H9 (cell line): ENCODE measurements at regions not wholly inside any gene's neighbourhood (a gene's known extent, or its start where the extent isn't known, plus 50 kb on each side); places are given as distances from the start of the nearest gene placed in this dataset.

Source experiments
- DNase-seq: peaks from one replicate; pipeline ENCODE4 v3.0.0-alpha.2; 2017
- H2AFZ ChIP-seq: one replicate; pipeline ENCODE4 v1.6.1; 2013; ENCODE audit warnings: mild to moderate bottlenecking, low read length, control low read depth, moderate library complexity
- H2AK5ac ChIP-seq: 2 replicates; pipeline ENCODE4 v1.6.1; 2013; ENCODE audit warnings: low read length, control low read depth, mixed read lengths; ENCODE audit not compliant: insufficient read length
- H2BK120ac ChIP-seq: one replicate; pipeline ENCODE4 v1.6.1; 2013; ENCODE audit warnings: low read depth, mild to moderate bottlenecking, low read length, control low read depth, inconsistent platforms; ENCODE audit not compliant: poor library complexity, severe bottlenecking
- H2BK12ac ChIP-seq: 2 replicates; pipeline ENCODE4 v1.6.1; 2013; ENCODE audit warnings: low read length, control low read depth, mixed read lengths, low read depth; ENCODE audit not compliant: insufficient read length
- H2BK15ac ChIP-seq: 2 replicates; pipeline ENCODE4 v1.6.1; 2013; ENCODE audit warnings: low read depth, low read length, control low read depth
- H2BK20ac ChIP-seq: one replicate; pipeline ENCODE4 v1.6.1; 2013; ENCODE audit warnings: low read depth, mild to moderate bottlenecking, low read length, control low read depth, inconsistent platforms; ENCODE audit not compliant: poor library complexity, severe bottlenecking
- H2BK5ac ChIP-seq: 2 replicates; pipeline ENCODE4 v1.6.1; 2013; ENCODE audit warnings: low read length, control low read depth, mixed read lengths; ENCODE audit not compliant: insufficient read length
- H3K14ac ChIP-seq: 2 replicates; pipeline ENCODE4 v1.6.1; 2013; ENCODE audit warnings: low read length, control low read depth; ENCODE audit not compliant: insufficient read depth
- H3K18ac ChIP-seq: 2 replicates; pipeline ENCODE4 v1.6.1; 2013; ENCODE audit warnings: low read depth, mild to moderate bottlenecking, mixed read lengths, low read length, control low read depth; ENCODE audit not compliant: insufficient read length
- H3K23ac ChIP-seq: 2 replicates; pipeline ENCODE4 v1.6.1; 2013; ENCODE audit warnings: low read length, control low read depth, mixed read lengths, low read depth; ENCODE audit not compliant: insufficient read length
- H3K23me2 ChIP-seq: 2 replicates; pipeline ENCODE4 v1.6.1; 2013; ENCODE audit warnings: low read depth, mild to moderate bottlenecking, mixed read lengths, low read length, control low read depth; ENCODE audit not compliant: insufficient read length, poor library complexity, severe bottlenecking
- H3K27ac ChIP-seq: 2 replicates; pipeline ENCODE4 v1.5.1; 2013; ENCODE audit warnings: low read length, control low read depth, mixed read lengths, low read depth; ENCODE audit not compliant: insufficient read length
- H3K27me3 ChIP-seq: 2 replicates; pipeline ENCODE4 v1.6.1; 2013; ENCODE audit warnings: low read length, control low read depth, inconsistent platforms; ENCODE audit not compliant: insufficient read depth
- H3K4ac ChIP-seq: 2 replicates; pipeline ENCODE4 v1.6.1; 2013; ENCODE audit warnings: low read depth, mild to moderate bottlenecking, control low read depth, inconsistent platforms, low read length, moderate library complexity
- H3K4me1 ChIP-seq: 2 replicates; pipeline ENCODE4 v1.6.1; 2013; ENCODE audit warnings: low read length, control low read depth, inconsistent platforms; ENCODE audit not compliant: insufficient read depth
- H3K4me2 ChIP-seq: 2 replicates; pipeline ENCODE4 v1.6.1; 2013; ENCODE audit warnings: low read length, control low read depth, mixed read lengths; ENCODE audit not compliant: insufficient read length, insufficient read depth
- H3K56ac ChIP-seq: 2 replicates; pipeline ENCODE4 v1.6.1; 2013; ENCODE audit warnings: low read depth, mild to moderate bottlenecking, mixed read lengths, low read length, control low read depth; ENCODE audit not compliant: insufficient read length
- H3K79me1 ChIP-seq: 2 replicates; pipeline ENCODE4 v1.6.1; 2013; ENCODE audit warnings: low read depth, mild to moderate bottlenecking, moderate library complexity, low read length, control low read depth, inconsistent platforms; ENCODE audit not compliant: insufficient read depth, poor library complexity, severe bottlenecking
- H3K79me2 ChIP-seq: 2 replicates; pipeline ENCODE4 v1.6.1; 2013; ENCODE audit warnings: low read length, control low read depth, inconsistent platforms; ENCODE audit not compliant: insufficient read depth
- H3K9ac ChIP-seq: 2 replicates; pipeline ENCODE4 v1.6.1; 2013; ENCODE audit warnings: low read length, control low read depth, mixed read lengths; ENCODE audit not compliant: insufficient read length; ENCODE audit errors: extremely low read depth
- H3K9me3 ChIP-seq: one replicate; pipeline ENCODE4 v1.6.1; 2013; ENCODE audit warnings: low read depth, low read length, inconsistent platforms; ENCODE audit not compliant: control insufficient read depth
- H3T11ph ChIP-seq: one replicate; pipeline ENCODE4 v1.6.1; 2013; ENCODE audit warnings: mild to moderate bottlenecking, low read length, control low read depth, inconsistent platforms
- H4K20me1 ChIP-seq: one replicate; pipeline ENCODE4 v1.6.1; 2013; ENCODE audit not compliant: control insufficient read depth, insufficient read length, insufficient read depth
- H4K5ac ChIP-seq: 2 replicates; pipeline ENCODE4 v1.6.1; 2013; ENCODE audit warnings: low read depth, mild to moderate bottlenecking, mixed read lengths, low read length, control low read depth; ENCODE audit not compliant: insufficient read length
- H4K8ac ChIP-seq: replicated peaks from 2 replicates; pipeline ENCODE4 v1.6.1; 2013; ENCODE audit warnings: low read length, control low read depth, mixed read lengths, low read depth; ENCODE audit not compliant: insufficient read length
- H4K91ac ChIP-seq: 2 replicates; pipeline ENCODE4 v1.6.1; 2013; ENCODE audit warnings: low read depth, mild to moderate bottlenecking, moderate library complexity, mixed read lengths, low read length, control low read depth; ENCODE audit not compliant: insufficient read length
- H3K27ac Mint-ChIP-seq, 3 experiments: 2 replicates in 2 of 3; 3 replicates in 1 of 3; pipeline ENCODE4 v1.8.0; 2020 to 2021; ENCODE audit warnings: mixed read lengths in 3 of 3, mild to moderate bottlenecking in 1 of 3, moderate library complexity in 1 of 3
- H3K27me3 Mint-ChIP-seq: 2 replicates; pipeline ENCODE4 v1.8.0; 2021; ENCODE audit warnings: low read depth, mild to moderate bottlenecking, moderate library complexity, mixed read lengths
- H3K36me3 Mint-ChIP-seq, 3 experiments: 2 replicates in 2 of 3; 3 replicates in 1 of 3; pipeline ENCODE4 v1.8.0; 2020 to 2021; ENCODE audit warnings: low read depth in 3 of 3, mixed read lengths in 3 of 3; ENCODE audit not compliant: insufficient read depth in 1 of 3
- H3K4me1 Mint-ChIP-seq, 2 experiments: 2 replicates each; pipeline ENCODE4 v1.8.0; 2020; ENCODE audit warnings: mixed read lengths in 2 of 2
- H3K4me3 Mint-ChIP-seq, 2 experiments: 2 replicates in 1 of 2; 3 replicates in 1 of 2; pipeline ENCODE4 v1.8.0; 2020 to 2021; ENCODE audit warnings: mild to moderate bottlenecking in 2 of 2, mixed read lengths in 2 of 2, moderate library complexity in 1 of 2
- H3K9me3 Mint-ChIP-seq, 2 experiments: 2 replicates in 1 of 2; 3 replicates in 1 of 2; pipeline ENCODE4 v1.8.0; 2020; ENCODE audit warnings: mild to moderate bottlenecking in 2 of 2, mixed read lengths in 2 of 2, moderate library complexity in 1 of 2
- WGBS: extraction: QIAGEN DNeasy Blood & Tissue Kit; methylation state at CpG from one replicate; pipeline ENCODE4 v1.1.7; 2013; ENCODE audit warnings: missing lambda C conversion rate, low lambda C conversion rate, mixed read lengths; ENCODE audit not compliant: insufficient read length; ENCODE audit errors: extremely low coverage; 5-methylcytosine and 5-hydroxymethylcytosine counted together
- TF ChIP-seq, protein P1 (sequence below): fragments of 200-600 bp; sonication (generic); conservative IDR thresholded peaks from 3 replicates; pipeline ENCODE4 v1.8.0; 2021; ENCODE audit warnings: antibody characterized with exemption, mild to moderate bottlenecking

DNA sequence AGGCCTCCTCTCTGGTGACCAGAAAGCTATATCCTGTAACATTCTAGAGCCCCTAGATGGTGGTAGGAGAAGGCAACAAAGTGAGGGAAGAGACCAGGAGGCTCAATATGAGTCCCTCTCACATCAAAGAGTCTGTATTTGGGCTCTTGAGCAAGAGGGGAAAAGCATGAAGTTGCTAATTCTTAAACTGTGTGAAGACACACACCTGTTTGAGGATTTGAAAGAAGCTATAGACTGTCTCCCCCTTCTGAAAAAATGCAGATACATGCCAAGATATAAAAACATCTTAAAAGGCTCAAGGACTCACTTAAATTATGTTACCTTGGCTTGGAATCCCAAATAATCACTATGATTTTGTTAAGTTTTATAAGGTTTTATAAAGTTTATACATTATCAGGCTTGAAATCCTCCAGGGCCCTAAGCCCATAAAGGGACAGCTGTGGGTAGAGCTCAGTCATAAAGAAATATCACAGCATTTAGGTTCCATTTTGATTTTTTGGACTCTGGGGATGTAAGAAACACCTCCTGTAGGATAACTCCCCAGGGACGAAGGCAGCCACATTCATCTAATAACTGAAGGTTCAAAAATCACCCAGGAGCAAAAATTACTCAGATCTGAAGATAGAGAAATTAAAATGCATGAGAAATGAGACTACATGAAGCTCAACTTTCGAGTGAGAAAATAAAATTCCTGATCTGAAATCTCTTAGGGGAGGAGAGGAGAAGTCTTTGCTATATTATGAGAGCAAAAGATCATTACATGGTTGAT is 136.1 kb upstream of the LGALSL start:
- no peak overlapping the region for H4K8ac ChIP-seq
- no peak overlapping the region for H3K4me2 ChIP-seq
- no peaks in the 10 kb centered on the region for H4K20me1 ChIP-seq
- no peak overlapping the region for H3K23ac ChIP-seq
- no peak overlapping the region for H3K4ac ChIP-seq
- Mint-ChIP-seq H3K27me3 (peaks cover 18% of the 10 kb centered on the region), H3K27ac (no peak overlapping the region), H3K9me3 (peaks cover 5 to 10% of the 10 kb centered on the region in 2 experiments), H3K4me1 (peaks cover 13 to 15% of the 10 kb centered on the region in 2 experiments), H3K4me3 (no peak overlapping the region), H3K36me3 (peaks cover 0 to 12% (median 3%) of the 10 kb centered on the region in 3 experiments; a peak in 4 of 7 replicates)
- H3K9me3 ChIP-seq: no peaks in the 10 kb centered on the region
- H3K27me3 ChIP-seq: no peaks in the 10 kb centered on the region; the same call in 1 of the 2 replicates
- no peak overlapping the region for H2AK5ac ChIP-seq
- no peaks in the 10 kb centered on the region; the same call in 1 of the 2 replicates for H3K4me1 ChIP-seq
- WGBS: no CpG with 5 or more reads among the region's 2 CpGs
- H3K79me2 ChIP-seq: no peaks in the 10 kb centered on the region
- no peak overlapping the region for H2AFZ ChIP-seq
- H4K91ac ChIP-seq: no peak overlapping the region
- no peak overlapping the region for H2BK15ac ChIP-seq
- H3K23me2 ChIP-seq: no peaks in the 10 kb centered on the region
- no peaks in the 10 kb centered on the region for H3K79me1 ChIP-seq
- no peak overlapping the region for H2BK120ac ChIP-seq
- H4K5ac ChIP-seq: no peak overlapping the region
- no peak overlapping the region for H3K9ac ChIP-seq
- TF ChIP-seq, protein P1, sequence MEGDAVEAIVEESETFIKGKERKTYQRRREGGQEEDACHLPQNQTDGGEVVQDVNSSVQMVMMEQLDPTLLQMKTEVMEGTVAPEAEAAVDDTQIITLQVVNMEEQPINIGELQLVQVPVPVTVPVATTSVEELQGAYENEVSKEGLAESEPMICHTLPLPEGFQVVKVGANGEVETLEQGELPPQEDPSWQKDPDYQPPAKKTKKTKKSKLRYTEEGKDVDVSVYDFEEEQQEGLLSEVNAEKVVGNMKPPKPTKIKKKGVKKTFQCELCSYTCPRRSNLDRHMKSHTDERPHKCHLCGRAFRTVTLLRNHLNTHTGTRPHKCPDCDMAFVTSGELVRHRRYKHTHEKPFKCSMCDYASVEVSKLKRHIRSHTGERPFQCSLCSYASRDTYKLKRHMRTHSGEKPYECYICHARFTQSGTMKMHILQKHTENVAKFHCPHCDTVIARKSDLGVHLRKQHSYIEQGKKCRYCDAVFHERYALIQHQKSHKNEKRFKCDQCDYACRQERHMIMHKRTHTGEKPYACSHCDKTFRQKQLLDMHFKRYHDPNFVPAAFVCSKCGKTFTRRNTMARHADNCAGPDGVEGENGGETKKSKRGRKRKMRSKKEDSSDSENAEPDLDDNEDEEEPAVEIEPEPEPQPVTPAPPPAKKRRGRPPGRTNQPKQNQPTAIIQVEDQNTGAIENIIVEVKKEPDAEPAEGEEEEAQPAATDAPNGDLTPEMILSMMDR: no peak
- H3K27ac ChIP-seq: no peak overlapping the region
- H2BK5ac ChIP-seq: no peak overlapping the region
- H3K18ac ChIP-seq: no peak overlapping the region
- no peak for DNase-seq
- H2BK12ac ChIP-seq: no peak overlapping the region
- no peak overlapping the region for H3T11ph ChIP-seq
- no peak overlapping the region for H2BK20ac ChIP-seq
- H3K56ac ChIP-seq: no peak overlapping the region
- no peak overlapping the region for H3K14ac ChIP-seq
